Left lung (tissue), 4 donors: ENCODE measurements at regions not wholly inside any gene's neighbourhood (a gene's known extent, or its start where the extent isn't known, plus 50 kb on each side); places are given as distances from the start of the nearest gene placed in this dataset.
A peak's percentile ranks its signal among the peaks of the same experiment; 100 is the strongest.
"Not testable (repeated sequence)": the region's sequence is repeated elsewhere in the genome, so short reads cannot be mapped to it uniquely, and the experiment has no call there.

Source experiments
- ATAC-seq: fragments of 200-7000 bp; cut with Tn5 transposase; one replicate; pipeline ENCODE4 v1.9.1; 2020; ENCODE audit warnings: moderate library complexity
- DNase-seq, 4 donors: peaks; one replicate each; pipeline ENCODE4 v3.0.0-alpha.2; 2013 to 2020
- H3K27ac ChIP-seq, 2 donors: fragments of 200-600 bp; sonication (generic) in 1 of 2; one replicate each; pipeline versions ENCODE4 v1.5.0 to v1.8.0; 2020 to 2021
- H3K27me3 ChIP-seq, 2 donors: fragments of 200-600 bp; sonication (generic) in 1 of 2; one replicate each; pipeline versions ENCODE4 v1.5.0 to v1.8.0; 2020 to 2021
- H3K36me3 ChIP-seq, 2 donors: fragments of 200-600 bp; sonication (generic) in 1 of 2; one replicate each; pipeline versions ENCODE4 v1.5.0 to v1.8.0; 2020 to 2021
- H3K4me1 ChIP-seq, 2 donors: fragments of 200-600 bp; one replicate each; pipeline ENCODE4 v1.8.0; 2021
- H3K4me3 ChIP-seq, 2 donors: fragments of 200-600 bp; sonication (generic) in 1 of 2; one replicate each; pipeline versions ENCODE4 v1.5.0 to v1.8.0; 2020 to 2021; ENCODE audit warnings: mild to moderate bottlenecking in 1 of 2
- H3K9me3 ChIP-seq, 2 donors: fragments of 200-600 bp; sonication (generic) in 1 of 2; one replicate each; pipeline versions ENCODE4 v1.5.0 to v1.8.0; 2020 to 2021
- CTCF ChIP-seq, 2 donors: fragments of 200-600 bp; sonication (generic) in 1 of 2; IDR thresholded peaks; one replicate each; pipeline versions ENCODE4 v1.5.0 to v1.8.0; 2021; ENCODE audit warnings: antibody characterized with exemption in 2 of 2
- intact Hi-C, 2 donors: fragments of 100-400 bp; cut with DNase I; formaldehyde crosslinking; loops; one replicate each; pipeline versions ENCODE4 v1.11.2 to v1.14.2; 2022
- donor health status: DM: no; HTN: yes; CAD: no.
- donor health status: DM: no; HTN: no; CAD: no.

GRCh38 chr9:106107716-106108115 lies 413.4 kb downstream of the TMEM38B start:
- DNase-seq = no peak
- intact Hi-C loops = no loop called here
- TF ChIP-seq CTCF (IDR thresholded peaks at IDR 0.05) = no peak
- Histone ChIP-seq H3K9me3 (no peaks in the 10 kb centered on the region), H3K27me3 (no peaks in the 10 kb centered on the region), H3K36me3 (no peaks in the 10 kb centered on the region), H3K27ac (no peak overlapping the region), H3K4me1 (no peaks in the 10 kb centered on the region), H3K4me3 (no peak overlapping the region)
- ATAC-seq = no peak

DNA sequence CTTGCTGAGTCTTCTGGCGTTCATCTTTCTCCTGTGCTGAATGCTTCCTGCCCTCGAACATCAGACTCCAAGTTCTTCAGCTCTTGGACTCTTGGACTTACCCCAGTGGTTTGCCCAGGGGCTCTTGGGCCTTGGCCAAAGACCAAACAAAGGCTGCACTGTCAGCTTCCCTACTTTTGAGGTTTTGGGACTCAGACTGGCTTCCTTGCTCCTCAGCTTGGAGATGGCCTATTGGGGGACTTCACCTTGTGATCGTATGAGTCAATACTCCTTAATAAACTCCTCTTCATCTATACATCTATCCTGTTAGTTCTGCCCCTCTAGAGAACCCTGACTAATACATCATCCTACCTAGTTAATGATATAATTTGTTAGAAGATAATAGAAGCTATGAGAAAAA lies 415.4 kb downstream of the TMEM38B start:
- ATAC-seq, H3K36me3 ChIP-seq, H3K27ac ChIP-seq, H3K27me3 ChIP-seq, DNase-seq, intact Hi-C loops, H3K9me3 ChIP-seq, H3K4me1 ChIP-seq, H3K4me3 ChIP-seq: not testable (repeated sequence)

- ATAC-seq (no peak), DNase-seq (no peak)
- no peaks in the 10 kb centered on the region for H3K4me1 ChIP-seq
- H3K27me3 ChIP-seq = no peaks in the 10 kb centered on the region
- no peaks in the 10 kb centered on the region for H3K9me3 ChIP-seq
- H3K36me3 ChIP-seq = no peaks in the 10 kb centered on the region
- intact Hi-C loops = no loop called here
- H3K4me3 ChIP-seq = no peak overlapping the region
- no peak overlapping the region for H3K27ac ChIP-seq
- TF ChIP-seq CTCF (IDR thresholded peaks at IDR 0.05) = no peak
Observed at GRCh38 chr9:106110483-106110882, 416.1 kb downstream of the TMEM38B start.

DNA sequence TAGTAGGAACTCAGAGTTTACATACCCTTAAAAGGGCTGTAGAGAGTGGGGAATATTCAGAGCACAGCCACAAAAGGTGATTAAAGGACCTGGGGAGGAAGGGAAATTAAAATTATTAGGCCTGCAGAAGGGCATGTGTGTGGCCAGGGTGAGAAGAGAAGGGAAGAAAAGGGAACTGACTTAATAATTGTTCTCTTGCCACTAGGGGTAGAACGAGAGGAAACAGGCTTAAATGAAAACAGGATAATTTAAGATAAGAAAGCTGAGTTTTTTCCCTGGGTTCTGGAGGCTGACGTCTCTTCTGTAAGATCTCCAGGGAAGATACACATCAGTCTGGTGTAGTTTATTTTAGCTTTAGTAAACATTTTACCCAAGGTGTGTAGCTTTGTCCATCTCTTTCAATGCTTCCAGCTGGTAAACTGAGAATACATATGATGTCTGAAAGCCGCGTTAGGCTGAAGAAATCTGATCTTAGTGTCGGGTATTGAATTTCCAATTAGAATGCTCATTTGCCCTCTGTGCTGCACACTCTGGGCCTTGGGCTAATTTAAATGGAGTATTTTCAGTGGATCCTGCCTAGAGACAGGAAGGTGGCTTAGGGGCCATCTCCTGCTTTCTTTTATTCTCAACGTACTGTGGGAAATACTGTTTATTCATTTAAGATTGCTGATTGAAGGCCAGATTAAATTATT lies 416.8 kb downstream of the TMEM38B start:
- DNase-seq (no peak), ATAC-seq (no peak)
- no peak overlapping the region for H3K27ac ChIP-seq
- intact Hi-C loops = no loop called here
- H3K9me3 ChIP-seq = no peaks in the 10 kb centered on the region
- no peaks in the 10 kb centered on the region for H3K4me1 ChIP-seq
- no peaks in the 10 kb centered on the region for H3K27me3 ChIP-seq
- H3K36me3 ChIP-seq = no peaks in the 10 kb centered on the region
- H3K4me3 ChIP-seq = no peak overlapping the region
- no peak for TF ChIP-seq CTCF (IDR thresholded peaks at IDR 0.05)

DNA sequence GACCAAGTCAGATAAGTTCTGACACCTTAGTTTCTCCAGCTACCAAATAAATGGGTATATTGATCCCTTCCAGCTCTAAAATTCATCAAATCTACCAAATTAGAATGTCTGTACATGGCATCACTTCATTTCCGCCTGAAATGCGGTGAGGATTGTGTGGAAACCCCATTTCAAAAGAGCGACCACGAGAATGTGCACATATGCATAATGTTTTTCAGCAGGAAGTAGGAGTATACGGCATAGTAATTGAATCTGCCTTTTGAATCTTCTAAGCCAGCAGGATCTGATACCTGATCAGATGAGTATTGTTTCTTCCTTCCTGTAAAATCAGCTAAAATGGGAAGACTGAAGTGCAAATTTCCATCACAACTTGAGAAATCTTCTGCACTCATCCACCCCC lies 418.6 kb downstream of the TMEM38B start:
- no peak for DNase-seq
- H3K4me1 ChIP-seq = no peaks in the 10 kb centered on the region
- intact Hi-C loops = no loop called here
- no peaks in the 10 kb centered on the region for H3K36me3 ChIP-seq
- no peak overlapping the region for H3K4me3 ChIP-seq
- TF ChIP-seq CTCF (IDR thresholded peaks at IDR 0.05) = no peak
- H3K27me3 ChIP-seq = no peaks in the 10 kb centered on the region
- H3K27ac ChIP-seq = no peak overlapping the region
- ATAC-seq = no peak
- H3K9me3 ChIP-seq = no peaks in the 10 kb centered on the region

DNA sequence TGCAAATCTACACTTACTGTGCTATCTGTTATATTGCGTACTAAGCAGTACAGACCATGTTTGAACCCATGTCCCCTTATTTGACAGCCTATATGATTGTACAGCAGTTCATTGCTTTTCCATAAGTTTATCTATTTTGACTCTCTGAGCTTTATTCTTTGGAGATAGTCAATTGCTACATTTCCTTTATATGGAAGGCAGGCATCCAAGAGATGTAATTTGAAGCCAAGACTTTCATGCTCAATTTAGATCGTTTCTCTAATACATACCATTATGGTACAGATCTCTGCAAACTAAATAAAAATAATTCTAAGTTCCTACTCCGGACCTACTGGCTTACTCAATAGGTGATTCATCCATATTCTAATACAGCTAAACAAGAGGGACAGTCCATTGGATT lies 424.8 kb downstream of the TMEM38B start:
- ATAC-seq = no peak

More for the DNA sequence above, 424.8 kb downstream of the TMEM38B start:
- Histone ChIP-seq H3K4me1 (no peaks in the 10 kb centered on the region), H3K27me3 (no peaks in the 10 kb centered on the region), H3K4me3 (no peak overlapping the region), H3K36me3 (no peaks in the 10 kb centered on the region), H3K9me3 (no peaks in the 10 kb centered on the region), H3K27ac (no peak overlapping the region)
- TF ChIP-seq CTCF (IDR thresholded peaks at IDR 0.05) = no peak
- peak in 1 of 4 donors; percentile 5 for DNase-seq
- intact Hi-C loops = no loop called here
